ENCODE measurements at regions not wholly inside any gene's neighbourhood (a gene's known extent, or its start where the extent isn't known, plus 50 kb on each side); places are given as distances from the start of the nearest gene placed in this dataset.

DNA sequence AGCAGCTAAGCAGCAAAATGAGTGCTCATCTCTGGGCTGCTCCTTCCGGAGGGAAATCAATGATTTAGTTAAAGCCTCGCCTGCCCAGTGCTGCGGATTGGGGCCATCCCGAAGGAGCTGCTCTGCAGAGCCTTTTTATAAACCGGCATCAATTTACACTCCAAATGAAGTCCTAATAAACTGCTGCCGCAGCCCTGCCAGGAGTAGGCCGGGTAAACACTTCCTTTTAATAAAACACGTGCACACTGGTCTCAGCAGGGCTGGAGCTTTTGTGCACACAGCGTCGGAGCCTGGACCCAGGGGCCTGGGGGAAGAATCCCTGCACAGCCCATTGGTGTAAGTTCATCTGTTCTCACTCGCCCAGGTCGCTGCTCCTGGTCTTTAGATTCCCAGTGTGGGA lies 79.6 kb upstream of the HS3ST2 start:
- H3K9me3 ChIP-seq: no peaks in the 10 kb centered on the region
- no peak overlapping the region for H3K27ac ChIP-seq
- no peak for DNase-seq
- no peaks in the 10 kb centered on the region for H3K4me1 ChIP-seq
- H3K36me3 ChIP-seq: no peaks in the 10 kb centered on the region
- H3K27me3 ChIP-seq: no peaks in the 10 kb centered on the region
- no peak overlapping the region for H3K4me3 ChIP-seq
- in situ Hi-C loops (cut with MboI; ENCODE audit: low pct_ligation_motif_present in 1 of 4, low pct_unique_long_range_greater_than_20kb in 1 of 4, low sequenced_read_pairs in 3 of 4): no loop called here
- WGBS, 2 donors (ENCODE audit: low coverage in 1 of 2): 20% methylated on average over 12 of the region's 12 CpGs; no CpG with 5 or more reads in 1 of the 2 donors
- intact Hi-C loops (cut with DNase I; ENCODE audit: low total_unique reads): no loop called here
- TF ChIP-seq, protein P1, sequence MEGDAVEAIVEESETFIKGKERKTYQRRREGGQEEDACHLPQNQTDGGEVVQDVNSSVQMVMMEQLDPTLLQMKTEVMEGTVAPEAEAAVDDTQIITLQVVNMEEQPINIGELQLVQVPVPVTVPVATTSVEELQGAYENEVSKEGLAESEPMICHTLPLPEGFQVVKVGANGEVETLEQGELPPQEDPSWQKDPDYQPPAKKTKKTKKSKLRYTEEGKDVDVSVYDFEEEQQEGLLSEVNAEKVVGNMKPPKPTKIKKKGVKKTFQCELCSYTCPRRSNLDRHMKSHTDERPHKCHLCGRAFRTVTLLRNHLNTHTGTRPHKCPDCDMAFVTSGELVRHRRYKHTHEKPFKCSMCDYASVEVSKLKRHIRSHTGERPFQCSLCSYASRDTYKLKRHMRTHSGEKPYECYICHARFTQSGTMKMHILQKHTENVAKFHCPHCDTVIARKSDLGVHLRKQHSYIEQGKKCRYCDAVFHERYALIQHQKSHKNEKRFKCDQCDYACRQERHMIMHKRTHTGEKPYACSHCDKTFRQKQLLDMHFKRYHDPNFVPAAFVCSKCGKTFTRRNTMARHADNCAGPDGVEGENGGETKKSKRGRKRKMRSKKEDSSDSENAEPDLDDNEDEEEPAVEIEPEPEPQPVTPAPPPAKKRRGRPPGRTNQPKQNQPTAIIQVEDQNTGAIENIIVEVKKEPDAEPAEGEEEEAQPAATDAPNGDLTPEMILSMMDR (IDR thresholded peaks at IDR 0.05): no peak
- TF ChIP-seq EP300 (IDR thresholded peaks at IDR 0.05; ENCODE audit: low read depth): no peak
- no peak for TF ChIP-seq POLR2A (IDR thresholded peaks at IDR 0.05)
- no peak for TF ChIP-seq POLR2AphosphoS5 (IDR thresholded peaks at IDR 0.05)

DNA sequence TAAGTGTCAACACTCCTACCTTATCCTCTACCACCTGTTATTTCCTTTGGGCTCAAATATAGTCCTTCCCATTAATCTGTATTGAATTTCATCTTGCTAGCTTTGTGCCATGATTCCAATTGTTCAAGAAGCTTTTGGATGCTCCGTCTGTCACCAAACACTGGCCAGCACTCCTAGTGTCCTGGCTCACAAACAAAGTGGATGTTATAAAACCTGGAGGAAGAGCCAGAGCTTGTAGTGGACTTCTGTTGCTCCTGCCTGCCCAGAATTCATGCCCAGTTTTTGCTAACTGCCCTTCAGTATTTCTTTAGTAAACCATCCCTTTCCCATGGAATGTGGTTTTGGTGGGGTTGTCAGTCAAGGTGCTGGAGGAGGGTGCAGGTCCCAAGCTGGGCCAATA lies 77.2 kb upstream of the HS3ST2 start:
- intact Hi-C loops (cut with DNase I; ENCODE audit: low total_unique reads): no loop called here
- no peak for DNase-seq
- no peaks in the 10 kb centered on the region for H3K9me3 ChIP-seq
- no peak overlapping the region for H3K4me3 ChIP-seq
- WGBS, 2 donors (ENCODE audit: low coverage in 1 of 2): 79% methylated on average over 1 of the region's 1 CpG; no CpG with 5 or more reads in 1 of the 2 donors
- no peaks in the 10 kb centered on the region for H3K36me3 ChIP-seq
- H3K27ac ChIP-seq: no peak overlapping the region
- in situ Hi-C loops (cut with MboI; ENCODE audit: low pct_ligation_motif_present in 1 of 4, low pct_unique_long_range_greater_than_20kb in 1 of 4, low sequenced_read_pairs in 3 of 4): no loop called here
- H3K27me3 ChIP-seq: no peaks in the 10 kb centered on the region
- TF ChIP-seq EP300 (IDR thresholded peaks at IDR 0.05; ENCODE audit: low read depth) (no peak), POLR2AphosphoS5 (IDR thresholded peaks at IDR 0.05) (no peak), POLR2A (IDR thresholded peaks at IDR 0.05) (no peak)
- TF ChIP-seq, protein P1 (IDR thresholded peaks at IDR 0.05): no peak
- H3K4me1 ChIP-seq: no peaks in the 10 kb centered on the region

DNA sequence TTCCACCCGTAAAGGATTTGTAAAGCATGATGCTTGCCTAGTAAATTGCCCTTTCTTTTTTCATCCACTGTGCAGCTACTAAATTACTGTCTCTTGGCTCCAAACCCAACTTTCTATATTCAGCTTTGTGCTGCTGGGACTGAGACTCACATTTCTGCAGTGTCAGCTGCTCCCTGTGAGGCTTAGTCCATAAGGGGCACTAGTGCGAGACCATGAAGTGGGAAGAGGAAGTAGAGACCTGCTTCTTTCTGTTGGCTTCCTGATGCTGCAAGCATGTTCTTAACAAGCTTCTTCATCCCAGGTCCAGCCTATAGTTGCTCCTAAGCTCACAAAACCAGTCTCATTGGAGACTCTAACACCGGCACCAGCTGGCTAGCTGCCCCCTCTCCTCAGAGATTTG lies 74.9 kb upstream of the HS3ST2 start:
- no peak overlapping the region for H3K27ac ChIP-seq
- in situ Hi-C loops (cut with MboI; ENCODE audit: low pct_ligation_motif_present in 1 of 4, low pct_unique_long_range_greater_than_20kb in 1 of 4, low sequenced_read_pairs in 3 of 4) (no loop called here), intact Hi-C loops (cut with DNase I; ENCODE audit: low total_unique reads) (no loop called here)

DNA sequence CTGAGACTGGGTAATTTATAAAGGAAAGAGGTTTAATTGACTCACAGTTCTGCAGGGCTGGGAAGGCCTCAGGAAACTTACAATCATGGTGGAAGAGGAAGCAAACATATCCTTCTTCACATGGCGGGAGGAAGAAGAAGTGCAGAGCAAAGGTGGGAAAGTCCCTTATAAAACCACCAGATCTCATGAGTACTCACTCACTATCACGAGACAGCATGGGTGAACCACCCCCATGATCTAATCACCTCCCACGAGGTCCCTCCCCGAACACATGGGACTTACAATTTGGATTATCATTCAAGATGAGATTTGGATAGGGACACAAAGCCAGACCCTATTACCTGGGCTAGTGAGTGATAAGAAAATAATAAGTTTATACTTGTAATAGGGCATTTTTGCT lies 70.6 kb upstream of the HS3ST2 start:
- H3K9me3 ChIP-seq: no peaks in the 10 kb centered on the region
- no peak for DNase-seq
- no peaks in the 10 kb centered on the region for H3K27me3 ChIP-seq
- H3K4me1 ChIP-seq: no peaks in the 10 kb centered on the region
- TF ChIP-seq, protein P1 (IDR thresholded peaks at IDR 0.05): no peak
- TF ChIP-seq POLR2AphosphoS5 (IDR thresholded peaks at IDR 0.05) (no peak), EP300 (IDR thresholded peaks at IDR 0.05; ENCODE audit: low read depth) (no peak)
- H3K27ac ChIP-seq: no peak overlapping the region
- in situ Hi-C loops (cut with MboI; ENCODE audit: low pct_ligation_motif_present in 1 of 4, low pct_unique_long_range_greater_than_20kb in 1 of 4, low sequenced_read_pairs in 3 of 4) (no loop called here), intact Hi-C loops (cut with DNase I; ENCODE audit: low total_unique reads) (no loop called here)
- H3K4me3 ChIP-seq: no peak overlapping the region
- no peaks in the 10 kb centered on the region for H3K36me3 ChIP-seq
- 65 to 74% methylated on average over 4 of the region's 4 CpGs for WGBS, 2 donors (ENCODE audit: low coverage in 1 of 2)

More for the DNA sequence above, 74.9 kb upstream of the HS3ST2 start:
- TF ChIP-seq POLR2AphosphoS5 (IDR thresholded peaks at IDR 0.05): no peak
- no peak for TF ChIP-seq POLR2A (IDR thresholded peaks at IDR 0.05)
- no peak for TF ChIP-seq EP300 (IDR thresholded peaks at IDR 0.05; ENCODE audit: low read depth)
- TF ChIP-seq, protein P1 (IDR thresholded peaks at IDR 0.05): no peak
- H3K4me1 ChIP-seq: no peaks in the 10 kb centered on the region
- H3K36me3 ChIP-seq: no peaks in the 10 kb centered on the region
- H3K4me3 ChIP-seq: no peak overlapping the region
- 51 to 61% methylated on average over 3 of the region's 3 CpGs for WGBS, 2 donors (ENCODE audit: low coverage in 1 of 2)
- H3K27me3 ChIP-seq: no peaks in the 10 kb centered on the region
- no peak for DNase-seq
- H3K9me3 ChIP-seq: no peaks in the 10 kb centered on the region
